ENCODE measurements at regions not wholly inside any gene's neighbourhood (a gene's known extent, or its start where the extent isn't known, plus 50 kb on each side); places are given as distances from the start of the nearest gene placed in this dataset.
"Not testable (repeated sequence)": the region's sequence is repeated elsewhere in the genome, so short reads cannot be mapped to it uniquely, and the experiment has no call there.

GRCh38 chr5:91797576-91797975 is 414.5 kb upstream of the ARRDC3 start:
- no peak for DNase-seq

DNA sequence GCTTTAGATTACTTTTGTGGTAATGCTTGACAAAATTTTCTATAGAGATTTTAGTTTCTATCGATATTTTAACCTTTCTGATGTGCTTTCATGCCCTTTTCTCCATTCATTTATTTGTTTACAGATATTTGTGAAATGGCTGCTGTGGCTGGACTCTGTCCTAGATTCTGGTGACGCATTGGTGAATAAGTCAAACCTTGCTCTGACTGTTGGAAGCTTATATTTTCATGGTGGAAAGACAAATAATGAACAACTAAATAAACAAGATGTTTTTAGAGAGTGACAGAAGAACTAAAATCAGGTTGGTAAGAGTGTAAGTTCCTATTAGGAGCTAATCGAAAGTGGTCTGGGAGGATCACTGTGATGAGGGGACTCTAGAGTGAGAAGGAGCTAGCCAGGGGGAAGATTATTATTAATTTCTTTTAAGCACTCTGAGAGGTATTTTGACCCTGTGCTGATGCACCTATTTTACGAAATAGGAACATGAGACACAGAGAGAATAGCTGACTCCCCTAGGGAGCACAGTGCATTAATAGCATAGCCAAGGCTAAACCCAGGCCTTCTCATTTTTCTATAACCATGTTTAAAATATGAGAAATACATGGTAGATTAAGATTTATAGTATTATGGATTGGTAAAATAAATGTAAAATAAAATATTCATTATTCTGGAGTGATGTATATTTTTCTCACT is 411.9 kb upstream of the ARRDC3 start:
- no peak for DNase-seq

- no peak for DNase-seq
Observed at GRCh38 chr5:91794455-91794854, 411.3 kb upstream of the ARRDC3 start.

GRCh38 chr5:91787718-91788117 is 404.6 kb upstream of the ARRDC3 start:
- no peak for DNase-seq

GRCh38 chr5:91777671-91778070 is 394.6 kb upstream of the ARRDC3 start:
- DNase-seq = peak; percentile 17

- no peak for DNase-seq
Observed at GRCh38 chr5:91776249-91776648, 393.1 kb upstream of the ARRDC3 start.

DNA sequence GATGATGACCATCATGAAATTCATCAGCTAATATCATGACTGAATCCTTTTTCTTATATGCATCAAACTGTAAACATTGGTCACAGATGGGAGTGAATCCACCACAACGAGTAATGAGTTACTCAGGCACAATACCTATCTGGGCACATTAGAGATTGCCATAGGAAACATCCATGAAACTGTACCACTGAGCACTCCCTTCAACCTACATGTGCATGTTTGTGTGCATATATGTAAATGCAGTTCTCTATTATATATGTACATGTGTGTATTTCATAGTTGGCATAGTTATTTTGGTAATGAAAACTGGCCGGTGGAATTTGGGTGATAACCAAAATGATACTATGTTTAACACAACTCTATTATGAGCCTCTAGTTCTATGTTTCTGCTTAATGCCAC is 387.3 kb upstream of the ARRDC3 start:
- no peak for DNase-seq

DNA sequence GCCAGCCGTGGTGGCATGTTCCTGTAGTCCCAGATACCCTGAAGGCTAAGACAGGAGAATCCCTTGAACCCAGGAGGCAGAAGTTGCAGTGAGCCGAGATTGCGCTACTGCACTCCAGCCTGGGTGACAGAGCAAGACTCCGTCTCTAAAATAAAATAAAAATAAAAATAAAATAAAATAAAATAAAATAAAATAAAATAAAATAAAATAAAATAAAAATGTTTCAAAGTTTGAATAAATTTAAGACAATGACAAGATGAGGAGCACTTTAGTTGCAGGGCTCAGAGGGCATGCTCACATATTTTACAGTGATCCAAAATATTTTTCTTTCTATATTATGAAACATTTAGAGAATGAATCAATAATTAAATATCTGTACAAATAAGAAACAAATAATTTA is 374.3 kb upstream of the ARRDC3 start:
- DNase-seq = not testable (repeated sequence)

DNA sequence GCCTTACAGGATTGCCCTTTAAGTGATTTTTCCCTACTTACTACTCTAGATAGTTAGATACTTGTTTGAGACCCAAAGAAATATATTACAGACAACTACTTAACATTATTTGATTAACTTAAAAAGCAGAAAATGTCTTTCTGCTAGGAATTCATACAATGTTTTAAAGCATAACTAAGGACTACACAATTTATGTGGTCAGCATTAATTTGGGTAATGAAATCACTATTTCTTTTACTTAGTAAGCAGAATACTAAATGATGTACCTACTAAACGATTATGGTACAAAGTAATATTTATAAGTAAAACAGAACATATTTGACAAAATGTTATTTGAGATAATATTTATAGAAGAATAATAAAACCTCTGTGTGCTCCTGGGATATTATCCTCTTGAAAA is 371.9 kb upstream of the ARRDC3 start:
- no peak for DNase-seq

DNA sequence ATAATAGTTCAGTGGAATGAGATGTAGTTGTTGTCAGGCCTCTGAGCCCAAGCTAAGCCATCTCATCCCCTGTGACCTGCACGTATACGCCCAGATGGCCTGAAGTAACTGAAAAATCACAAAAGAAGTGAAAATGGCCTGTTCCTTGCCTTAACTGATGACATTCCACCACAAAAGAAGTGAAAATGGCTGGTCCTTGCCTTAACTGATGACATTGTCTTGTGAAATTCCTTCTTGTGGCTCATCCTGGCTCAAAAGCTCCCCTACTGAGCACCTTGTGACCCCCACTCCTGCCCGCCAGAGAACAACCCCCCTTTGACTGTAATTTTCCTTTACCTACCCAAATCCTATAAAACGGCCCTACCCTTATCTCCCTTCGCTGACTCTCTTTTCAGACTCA is 361.4 kb upstream of the ARRDC3 start:
- not testable (repeated sequence) for DNase-seq

DNA sequence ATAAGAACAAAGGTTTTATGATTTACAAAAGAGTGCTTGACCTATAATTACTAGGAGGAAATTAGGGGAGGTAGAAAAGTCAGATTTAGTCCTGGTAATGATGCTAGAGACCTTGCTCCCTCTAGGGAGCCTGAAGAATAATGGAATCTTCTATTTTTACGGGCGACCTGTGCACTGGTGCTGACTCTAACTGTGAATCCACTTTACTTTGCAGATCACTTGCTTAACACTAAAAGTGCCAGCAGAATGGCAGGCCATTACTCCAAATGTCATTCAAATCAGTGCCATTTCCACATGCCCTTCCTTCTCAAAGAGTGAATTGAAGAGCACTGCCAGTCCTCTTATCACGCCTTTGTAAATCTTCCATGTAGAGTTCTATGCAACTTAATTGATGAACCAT is 359.4 kb upstream of the ARRDC3 start:
- no peak for DNase-seq

- no peak for DNase-seq
Observed at GRCh38 chr5:91741764-91742505, 358.8 kb upstream of the ARRDC3 start.

DNA sequence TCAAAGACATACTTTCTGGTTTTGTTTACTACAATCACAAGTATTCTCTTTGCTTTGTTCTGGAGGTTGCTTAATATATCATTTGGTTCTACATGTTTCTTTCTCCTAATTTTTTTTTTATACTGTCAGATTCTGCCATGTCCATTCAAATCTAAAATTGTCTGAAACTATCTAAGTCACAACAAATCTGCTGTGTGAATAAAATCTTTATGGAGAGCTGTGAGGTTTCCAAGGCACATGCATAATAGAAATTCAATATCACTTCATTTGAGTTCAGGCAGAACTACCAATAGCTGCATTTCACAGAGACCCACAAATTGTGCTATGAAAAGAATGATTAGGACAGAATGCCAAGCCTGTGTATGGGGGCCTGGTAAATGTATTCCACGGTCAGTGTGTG is 346.9 kb upstream of the ARRDC3 start:
- no peak for DNase-seq

- no peak for DNase-seq
Observed at GRCh38 chr5:91727463-91727862, 344.3 kb upstream of the ARRDC3 start.

- DNase-seq = no peak
Observed at GRCh38 chr5:91722736-91723467, 339.8 kb upstream of the ARRDC3 start.

DNA sequence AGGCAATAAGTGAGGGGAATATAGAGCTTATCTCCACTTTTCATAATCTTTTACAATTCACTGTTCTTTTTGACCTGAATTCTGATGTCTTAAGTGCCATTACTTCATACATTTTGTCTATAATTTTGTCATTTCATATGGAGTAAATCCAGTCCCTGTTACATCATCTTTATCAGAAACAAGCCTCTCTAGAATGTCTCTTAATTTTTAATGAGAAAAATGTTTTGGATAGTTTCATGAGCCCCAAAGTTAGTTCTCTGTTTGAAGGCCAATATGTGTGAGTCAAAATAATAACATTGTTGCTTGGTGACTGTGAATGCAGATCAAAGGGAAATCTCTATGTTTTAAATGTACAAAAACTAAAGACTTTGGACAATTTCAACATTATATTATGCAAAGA is 329.6 kb upstream of the ARRDC3 start:
- DNase-seq = peak; percentile 4

DNA sequence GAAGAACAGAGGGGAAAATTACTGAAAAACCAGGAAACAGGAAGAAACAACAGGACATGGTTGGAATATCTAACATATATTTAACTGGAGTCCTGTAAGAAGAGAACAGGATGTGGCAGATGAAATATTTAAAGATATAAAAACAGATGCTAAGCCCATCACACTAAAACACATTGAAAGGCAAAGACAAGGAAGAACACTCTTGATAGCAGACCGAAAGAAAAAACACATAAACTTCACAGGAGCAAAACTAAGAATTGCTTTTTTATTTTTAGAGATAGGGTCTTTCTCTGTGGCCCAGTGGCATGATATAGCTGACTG is 324.4 kb upstream of the ARRDC3 start:
- DNase-seq = peak; percentile 1

DNA sequence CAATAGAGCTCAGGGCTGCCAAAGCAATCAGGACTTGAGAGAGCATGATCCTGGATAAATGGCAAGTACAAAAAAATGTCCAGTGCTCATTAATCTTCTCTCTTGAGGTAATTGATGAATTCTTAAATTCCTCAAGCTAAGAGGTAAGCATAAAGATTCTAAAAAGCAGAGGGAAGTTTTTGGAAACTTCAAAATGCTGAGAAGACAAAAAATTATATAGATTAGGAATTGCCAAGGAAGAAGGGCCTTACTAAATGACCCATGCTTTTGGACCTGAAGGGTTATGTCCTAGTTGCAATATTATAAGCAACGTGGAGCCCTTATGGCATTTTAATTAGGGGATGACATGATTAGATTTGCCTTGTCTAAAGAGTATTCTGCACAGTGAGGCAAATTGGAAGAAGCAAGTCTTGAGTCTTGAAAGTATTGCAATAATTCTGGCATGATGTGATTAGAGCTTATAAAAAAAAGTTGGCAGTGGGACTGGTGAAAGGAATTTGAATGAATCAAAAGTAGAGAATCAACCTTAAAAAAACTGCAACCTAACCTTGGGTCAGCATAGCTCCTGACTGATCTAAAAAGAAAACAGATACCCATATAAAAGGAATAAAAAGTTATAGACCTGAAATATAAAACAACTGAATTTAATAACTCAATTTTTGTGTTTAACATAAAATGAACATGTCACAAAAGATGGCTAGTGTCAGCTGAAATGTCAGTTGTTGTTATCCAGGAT is 323.8 kb upstream of the ARRDC3 start:
- no peak for DNase-seq

GRCh38 chr5:91703128-91703527 is 320.0 kb upstream of the ARRDC3 start:
- DNase-seq = no peak

DNA sequence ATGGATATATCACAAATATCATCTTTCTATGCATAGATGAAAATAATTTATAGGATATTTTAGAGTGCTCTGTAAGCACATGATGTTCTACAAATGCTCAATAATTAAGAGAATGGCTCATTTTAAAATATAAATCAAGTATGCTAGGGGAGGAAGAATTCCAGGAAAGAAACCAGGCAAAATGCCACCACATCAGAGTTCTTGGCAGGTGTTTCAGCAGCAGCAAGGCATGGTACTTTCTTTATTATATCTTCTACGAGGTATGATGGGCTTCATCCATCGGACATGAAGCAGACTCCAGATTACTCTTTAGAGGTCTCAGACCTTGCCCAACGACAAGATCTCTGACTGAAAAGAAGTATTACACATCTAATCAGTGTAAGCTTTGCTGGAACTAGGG is 316.3 kb upstream of the ARRDC3 start:
- DNase-seq = no peak

- DNase-seq = no peak
Observed at GRCh38 chr5:91691592-91691991, 308.5 kb upstream of the ARRDC3 start.

GRCh38 chr5:91690921-91691320 is 307.8 kb upstream of the ARRDC3 start:
- no peak for DNase-seq

DNA sequence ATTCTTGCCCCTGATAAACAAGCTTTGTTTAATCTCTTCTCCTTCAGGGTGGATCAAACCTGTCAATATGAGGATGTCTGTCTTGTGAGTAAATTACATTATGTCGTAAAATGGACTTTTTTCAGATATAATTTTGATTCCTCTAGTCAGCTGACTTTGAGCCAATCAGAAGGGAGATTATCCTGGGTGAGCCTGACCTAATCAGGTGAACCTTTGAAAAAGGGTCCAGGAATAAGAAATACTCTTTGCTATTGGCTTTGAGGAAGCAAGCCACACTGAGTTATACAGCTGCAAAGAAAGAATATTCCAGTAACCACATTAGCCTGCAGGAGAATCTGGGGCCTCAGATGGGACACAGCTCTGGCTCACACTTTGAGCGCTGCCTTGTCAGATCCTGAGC is 304.3 kb upstream of the ARRDC3 start:
- no peak for DNase-seq
